ENCODE measurements at regions not wholly inside any gene's neighbourhood (a gene's known extent, or its start where the extent isn't known, plus 50 kb on each side); places are given as distances from the start of the nearest gene placed in this dataset.
A peak's percentile ranks its signal among the peaks of the same experiment; 100 is the strongest.

DNA sequence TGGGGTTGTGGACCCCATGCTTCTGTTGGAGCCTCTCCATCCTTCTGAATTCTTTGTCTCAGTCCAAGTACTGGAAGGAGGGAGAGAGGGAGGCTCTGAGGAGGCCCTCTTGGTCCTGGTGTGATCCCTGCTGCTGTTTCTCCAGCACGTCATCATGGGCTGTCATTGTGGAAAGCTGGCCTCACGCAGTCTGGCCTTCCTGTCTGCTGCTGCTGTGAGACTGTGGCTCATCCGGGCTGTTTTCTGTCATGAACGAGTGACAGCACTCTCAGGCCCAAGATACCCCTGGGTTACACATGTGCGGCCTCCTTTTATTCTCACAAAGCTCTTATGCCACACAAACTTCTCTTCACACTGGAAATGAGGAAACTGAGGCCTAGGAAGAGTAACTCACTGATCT, 499.3 kb downstream of the CCDC171 start:
- ATAC-seq (no peak), DNase-seq (no peak)
- peaks cover 2 to 6% of the 10 kb centered on the region in 2 donors for H3K4me1 Mint-ChIP-seq
- no peaks in the 10 kb centered on the region for H3K36me3 Mint-ChIP-seq
- intact Hi-C loops (cut with micrococcal nuclease) = no loop called here
- H3K4me3 ChIP-seq (ENCODE audit: low read length) = no peak overlapping the region
- H3K27me3 Mint-ChIP-seq (ENCODE audit: low read depth in 2 of 2) = peaks cover 4 to 5% of the 10 kb centered on the region in 2 donors
- no peak overlapping the region for H3K27ac ChIP-seq (ENCODE audit: low read length)
- H3K4me3 Mint-ChIP-seq = no peak overlapping the region
- 92% methylated on average over 5 of the region's 5 CpGs for WGBS (ENCODE audit: insufficient coverage)
- no peaks in the 10 kb centered on the region for H3K9me3 ChIP-seq (ENCODE audit: control insufficient read depth, insufficient read depth, low read length)
- no peaks in the 10 kb centered on the region for H3K4me1 ChIP-seq (ENCODE audit: control insufficient read depth, insufficient read depth, low read length)
- no peak overlapping the region for H3K27ac Mint-ChIP-seq
- no peaks in the 10 kb centered on the region for H3K27me3 ChIP-seq (ENCODE audit: control insufficient read depth, insufficient read depth, low read length)
- H3K9me3 Mint-ChIP-seq = no peaks in the 10 kb centered on the region
- TF ChIP-seq, protein P1, sequence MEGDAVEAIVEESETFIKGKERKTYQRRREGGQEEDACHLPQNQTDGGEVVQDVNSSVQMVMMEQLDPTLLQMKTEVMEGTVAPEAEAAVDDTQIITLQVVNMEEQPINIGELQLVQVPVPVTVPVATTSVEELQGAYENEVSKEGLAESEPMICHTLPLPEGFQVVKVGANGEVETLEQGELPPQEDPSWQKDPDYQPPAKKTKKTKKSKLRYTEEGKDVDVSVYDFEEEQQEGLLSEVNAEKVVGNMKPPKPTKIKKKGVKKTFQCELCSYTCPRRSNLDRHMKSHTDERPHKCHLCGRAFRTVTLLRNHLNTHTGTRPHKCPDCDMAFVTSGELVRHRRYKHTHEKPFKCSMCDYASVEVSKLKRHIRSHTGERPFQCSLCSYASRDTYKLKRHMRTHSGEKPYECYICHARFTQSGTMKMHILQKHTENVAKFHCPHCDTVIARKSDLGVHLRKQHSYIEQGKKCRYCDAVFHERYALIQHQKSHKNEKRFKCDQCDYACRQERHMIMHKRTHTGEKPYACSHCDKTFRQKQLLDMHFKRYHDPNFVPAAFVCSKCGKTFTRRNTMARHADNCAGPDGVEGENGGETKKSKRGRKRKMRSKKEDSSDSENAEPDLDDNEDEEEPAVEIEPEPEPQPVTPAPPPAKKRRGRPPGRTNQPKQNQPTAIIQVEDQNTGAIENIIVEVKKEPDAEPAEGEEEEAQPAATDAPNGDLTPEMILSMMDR (IDR thresholded peaks at IDR 0.05) = no peak
- H3K36me3 ChIP-seq (ENCODE audit: control insufficient read depth, insufficient read depth, low read length) = no peaks in the 10 kb centered on the region

DNA sequence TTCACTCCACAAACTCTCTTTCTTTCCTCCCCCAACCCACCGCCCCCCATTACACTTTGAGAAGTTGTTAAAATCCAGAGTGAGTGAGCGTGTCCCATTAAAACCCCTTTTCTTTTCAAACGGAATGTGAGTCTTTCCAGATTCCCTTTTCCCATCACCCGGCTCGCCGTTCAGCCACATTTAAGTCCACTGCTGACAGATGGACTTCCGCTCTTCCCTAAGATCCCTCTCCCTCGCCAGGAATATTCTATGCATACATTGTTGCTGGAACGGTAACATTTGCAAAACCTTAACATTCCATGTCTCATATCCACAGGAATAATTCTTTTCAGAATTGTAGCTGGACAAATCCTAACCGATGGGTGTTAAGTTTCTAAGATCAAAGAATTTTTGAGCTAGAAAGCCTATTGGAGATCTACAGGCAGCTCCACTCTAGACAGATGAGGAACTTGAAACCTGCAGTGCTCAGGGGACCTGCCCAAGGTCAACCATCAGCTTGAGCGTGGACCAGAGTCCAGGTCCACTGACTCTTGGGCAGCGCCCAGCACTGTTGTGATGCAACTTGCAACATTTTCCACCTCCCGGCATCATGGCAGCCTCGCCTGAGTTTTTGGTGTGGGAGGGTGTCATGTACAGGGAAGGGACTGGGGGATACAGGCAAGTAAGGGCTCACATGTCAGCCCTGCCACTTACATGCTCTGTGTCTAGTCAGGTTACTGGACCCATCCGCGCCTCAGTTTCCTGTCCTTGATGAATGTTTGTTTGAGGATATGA, 500.1 kb downstream of the CCDC171 start:
- Mint-ChIP-seq H3K4me1 (peaks cover 10 to 14% of the 10 kb centered on the region in 2 donors), H3K9me3 (no peaks in the 10 kb centered on the region), H3K27me3 (ENCODE audit: low read depth in 2 of 2) (peaks cover 0 to 2% of the 10 kb centered on the region in 2 donors), H3K4me3 (no peak overlapping the region), H3K36me3 (no peaks in the 10 kb centered on the region), H3K27ac (no peak overlapping the region)
- Histone ChIP-seq H3K4me3 (ENCODE audit: low read length) (no peak overlapping the region), H3K4me1 (ENCODE audit: control insufficient read depth, insufficient read depth, low read length) (peaks cover 6% of the 10 kb centered on the region), H3K9me3 (ENCODE audit: control insufficient read depth, insufficient read depth, low read length) (no peaks in the 10 kb centered on the region), H3K27me3 (ENCODE audit: control insufficient read depth, insufficient read depth, low read length) (no peaks in the 10 kb centered on the region), H3K36me3 (ENCODE audit: control insufficient read depth, insufficient read depth, low read length) (no peaks in the 10 kb centered on the region), H3K27ac (ENCODE audit: low read length) (no peak overlapping the region)
- DNase-seq (no peak), ATAC-seq (no peak)
- WGBS (ENCODE audit: insufficient coverage) = 92% methylated on average over 16 of the region's 16 CpGs
- intact Hi-C loops (cut with micrococcal nuclease) = no loop called here
- TF ChIP-seq, protein P1 (IDR thresholded peaks at IDR 0.05) = no peak

DNA sequence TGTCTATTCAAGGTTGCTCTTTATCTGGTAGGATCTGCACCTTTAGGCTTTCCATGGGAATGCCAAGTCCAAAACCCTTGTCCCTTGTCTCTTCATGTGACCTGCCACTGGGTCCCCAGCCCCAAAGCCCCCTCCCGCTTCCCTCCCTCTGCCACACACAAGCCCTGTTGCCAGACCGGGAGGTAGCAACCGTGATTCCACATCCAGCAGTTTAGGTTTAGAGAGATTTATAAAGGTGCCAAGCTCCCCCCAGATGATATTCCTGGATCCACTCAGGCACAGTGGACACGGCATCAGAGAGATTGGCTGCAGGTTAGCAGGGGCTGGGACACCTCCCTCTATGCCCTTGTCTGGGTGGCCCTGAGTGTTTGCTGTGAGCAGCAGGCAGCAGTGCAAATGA, 504.7 kb downstream of the CCDC171 start:
- intact Hi-C loops (cut with micrococcal nuclease) = no loop called here
- 96% methylated on average over 2 of the region's 4 CpGs for WGBS (ENCODE audit: insufficient coverage)
- H3K4me1 ChIP-seq (ENCODE audit: control insufficient read depth, insufficient read depth, low read length) = peaks cover 15% of the 10 kb centered on the region
- H3K27ac ChIP-seq (ENCODE audit: low read length) = no peak overlapping the region
- no peaks in the 10 kb centered on the region for H3K27me3 ChIP-seq (ENCODE audit: control insufficient read depth, insufficient read depth, low read length)
- ATAC-seq (peak in 1 of 3 donors; percentile 13), DNase-seq (no peak)
- H3K4me1 Mint-ChIP-seq = peaks cover 23% of the 10 kb centered on the region in 2 donors
- no peaks in the 10 kb centered on the region for H3K9me3 Mint-ChIP-seq
- H3K4me3 Mint-ChIP-seq = peak overlapping the region; percentile 18
- H3K27ac Mint-ChIP-seq = no peak overlapping the region
- peaks cover 2 to 11% of the 10 kb centered on the region in 2 donors for H3K27me3 Mint-ChIP-seq (ENCODE audit: low read depth in 2 of 2)
- no peaks in the 10 kb centered on the region for H3K36me3 ChIP-seq (ENCODE audit: control insufficient read depth, insufficient read depth, low read length)
- H3K9me3 ChIP-seq (ENCODE audit: control insufficient read depth, insufficient read depth, low read length) = no peaks in the 10 kb centered on the region
- TF ChIP-seq, protein P1 (IDR thresholded peaks at IDR 0.05) = no peak
- no peaks in the 10 kb centered on the region for H3K36me3 Mint-ChIP-seq
- no peak overlapping the region for H3K4me3 ChIP-seq (ENCODE audit: low read length)
